Stimulated activated CD4-positive, alpha-beta T cell treated with anti-CD3 and anti-CD28 coated beads, Interleukin-2, amount 100 ng/mL, for 48 hours (primary cell): ENCODE measurements at regions not wholly inside any gene's neighbourhood (a gene's known extent, or its start where the extent isn't known, plus 50 kb on each side); places are given as distances from the start of the nearest gene placed in this dataset.

Experiments used
- DNase-seq, 2 donors: peaks; one replicate each; pipeline ENCODE4 v3.0.0-alpha.2; 2020

DNA sequence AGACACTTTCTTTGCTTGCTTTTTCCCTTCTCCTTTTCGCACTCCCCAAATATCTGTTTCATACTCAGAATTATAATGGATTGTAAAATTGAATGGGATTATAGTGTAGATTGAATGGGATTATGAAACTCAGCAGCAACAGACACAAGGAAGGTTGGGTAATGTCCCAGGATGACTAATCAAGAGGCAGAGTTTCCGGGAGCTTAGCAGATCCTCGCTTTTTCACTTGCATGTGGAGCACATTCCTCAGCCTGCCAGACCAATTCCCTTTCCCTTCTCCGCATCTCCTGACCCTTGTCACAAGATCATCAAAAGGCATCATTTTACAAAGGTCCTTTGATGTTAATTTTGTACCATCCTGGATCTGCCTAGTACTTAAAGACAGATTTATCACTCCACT is 55.1 kb upstream of the SLC1A1 start:
- DNase-seq, result no peak

DNA sequence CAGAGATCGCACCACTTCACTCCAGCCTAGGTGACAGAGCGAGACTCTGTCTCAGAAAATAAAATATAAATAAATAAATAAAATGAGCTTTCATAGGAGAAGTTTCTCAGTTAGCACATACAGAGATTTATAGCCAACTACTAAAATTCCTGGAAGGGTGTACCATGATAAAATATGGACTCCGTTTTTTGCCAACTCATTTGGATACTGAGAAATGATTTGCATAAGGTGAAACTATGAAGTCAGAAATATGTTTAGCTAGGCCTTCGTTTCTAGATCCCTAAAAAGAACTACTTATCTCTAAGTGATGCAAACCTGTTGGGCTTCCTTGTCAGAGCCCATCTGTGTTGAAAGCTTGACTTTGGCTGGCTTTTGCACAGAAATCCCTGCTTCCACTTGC is 56.9 kb upstream of the SLC1A1 start:
- DNase-seq, result no peak

DNA sequence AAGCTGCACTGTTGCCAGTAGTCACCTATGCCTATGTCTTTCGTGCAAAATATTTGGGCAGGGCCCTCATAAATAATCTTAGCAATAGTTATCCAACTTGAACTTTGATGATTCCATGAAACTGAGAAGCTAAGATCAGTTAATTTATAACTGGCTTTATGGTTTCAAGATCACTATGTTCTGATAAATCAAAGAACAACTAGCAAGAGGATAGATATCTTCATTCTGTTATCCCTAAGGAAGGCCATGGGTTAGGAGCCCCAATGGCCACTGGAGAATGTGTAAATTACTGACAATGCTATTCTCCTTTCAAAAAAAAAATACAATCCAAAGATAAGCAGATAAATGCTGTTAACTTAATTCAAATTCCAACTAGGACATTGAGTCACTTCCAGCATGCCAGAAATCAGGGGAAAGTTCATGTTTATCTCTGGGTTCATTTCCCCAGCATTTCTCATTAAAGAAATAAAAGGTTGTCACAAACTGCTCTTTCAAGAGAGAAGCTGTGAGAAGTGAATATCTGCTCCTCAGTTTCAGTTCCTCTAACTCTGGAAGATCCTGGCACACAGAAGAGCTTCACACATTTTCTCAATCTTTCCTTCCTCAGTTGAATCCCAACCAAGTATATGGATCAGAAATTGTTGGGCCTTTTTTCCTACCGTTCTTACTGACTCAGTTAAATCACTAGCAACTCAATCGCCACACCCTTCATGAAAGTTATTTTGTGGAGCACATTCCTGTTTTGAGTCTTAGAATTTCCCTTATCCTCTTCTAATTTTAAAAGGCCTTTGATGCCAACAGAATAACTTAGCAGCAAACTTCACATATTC is 59.6 kb upstream of the SLC1A1 start:
- no peak for DNase-seq

DNA sequence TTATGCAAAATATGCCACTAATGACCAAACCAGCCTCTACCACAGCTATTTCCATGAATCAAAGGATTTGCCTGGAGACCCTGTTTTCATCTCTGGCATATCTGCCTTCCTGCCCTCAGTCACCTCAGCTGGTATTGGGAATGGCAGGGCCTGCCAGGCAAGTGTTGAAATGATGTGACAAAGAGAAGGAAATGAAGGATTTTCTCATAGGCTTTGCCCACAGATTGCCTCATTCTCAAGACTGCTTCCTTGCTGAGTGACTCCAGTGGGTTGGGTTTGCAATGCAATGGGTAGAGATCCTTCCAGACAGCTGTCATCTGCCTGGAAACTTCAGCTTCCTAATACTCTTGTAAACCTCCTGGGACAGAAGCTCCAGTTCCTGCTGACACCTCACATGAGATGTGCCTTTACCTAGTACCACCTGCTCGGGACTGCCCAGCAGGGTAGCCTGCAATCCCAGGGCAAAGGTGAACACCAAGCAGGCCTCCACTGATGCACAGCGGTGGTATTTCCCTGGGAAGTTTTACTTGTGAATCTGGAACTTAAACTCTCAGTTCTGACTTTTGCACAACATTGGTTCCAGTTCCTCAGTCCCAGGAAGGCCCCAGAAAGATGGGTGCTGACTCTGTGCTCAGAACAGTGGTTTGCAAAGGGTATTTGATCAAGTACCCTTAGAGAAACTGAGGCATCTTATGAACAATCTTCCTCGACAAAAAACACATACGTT is 64.8 kb upstream of the SLC1A1 start:
- no peak for DNase-seq

DNA sequence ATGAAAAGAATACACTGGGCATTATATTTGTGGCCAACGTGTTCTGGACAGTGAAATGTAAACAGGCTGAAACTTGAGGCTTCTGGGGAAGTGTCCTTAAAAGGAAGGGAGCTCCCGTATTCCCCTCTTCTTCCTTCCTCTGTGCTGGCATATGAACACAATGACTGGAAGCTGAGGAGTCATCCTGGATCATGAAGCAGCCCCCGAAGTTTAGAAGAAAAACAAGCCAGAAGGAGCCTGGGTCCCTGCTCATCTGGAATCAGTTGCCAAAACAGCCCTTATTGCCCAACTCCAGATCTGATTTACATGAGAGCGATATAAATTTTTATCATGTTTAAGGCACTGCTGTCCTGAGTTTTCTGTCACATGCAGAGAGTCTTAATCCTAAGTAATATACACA is 65.4 kb upstream of the SLC1A1 start:
- no peak for DNase-seq

DNA sequence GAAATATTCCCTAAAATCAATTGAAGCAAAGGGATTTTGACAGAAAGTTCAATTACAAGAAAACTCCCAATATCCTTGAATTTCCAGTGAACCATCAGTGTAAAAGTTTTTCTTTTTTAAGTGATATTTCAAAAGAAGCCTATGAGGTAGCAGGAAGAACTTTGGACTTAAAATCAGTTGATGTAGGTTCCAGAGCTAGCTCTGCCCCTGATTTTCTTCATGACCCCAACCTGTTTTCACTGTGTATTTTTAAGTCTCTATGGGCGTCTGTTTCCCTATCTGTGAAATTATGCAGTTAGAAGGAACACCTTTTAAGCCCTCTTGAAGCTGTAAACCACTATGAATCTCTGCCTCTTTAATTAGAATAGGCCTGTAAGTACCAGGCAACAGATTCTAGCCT is 66.2 kb upstream of the SLC1A1 start:
- DNase-seq, result no peak

DNA sequence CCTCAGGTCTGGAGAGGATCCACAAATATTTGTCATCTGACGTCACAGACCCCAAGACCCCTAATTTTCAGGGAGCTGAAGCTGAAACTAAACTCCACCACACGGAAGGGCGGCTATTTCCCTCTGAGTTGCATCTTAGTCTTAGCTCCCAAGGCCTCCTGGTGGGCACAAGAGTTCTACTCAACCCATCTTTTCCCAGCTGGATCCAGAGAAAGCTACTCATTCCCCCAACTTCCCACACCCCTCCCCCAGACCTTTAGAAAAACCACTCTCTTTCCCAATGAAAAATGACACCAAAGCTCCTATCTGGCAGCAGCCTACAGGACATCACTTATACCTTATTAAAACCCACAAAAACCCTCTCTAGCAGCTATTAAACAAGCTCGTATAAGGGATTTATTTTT is 67.1 kb upstream of the SLC1A1 start:
- DNase-seq, result no peak

DNA sequence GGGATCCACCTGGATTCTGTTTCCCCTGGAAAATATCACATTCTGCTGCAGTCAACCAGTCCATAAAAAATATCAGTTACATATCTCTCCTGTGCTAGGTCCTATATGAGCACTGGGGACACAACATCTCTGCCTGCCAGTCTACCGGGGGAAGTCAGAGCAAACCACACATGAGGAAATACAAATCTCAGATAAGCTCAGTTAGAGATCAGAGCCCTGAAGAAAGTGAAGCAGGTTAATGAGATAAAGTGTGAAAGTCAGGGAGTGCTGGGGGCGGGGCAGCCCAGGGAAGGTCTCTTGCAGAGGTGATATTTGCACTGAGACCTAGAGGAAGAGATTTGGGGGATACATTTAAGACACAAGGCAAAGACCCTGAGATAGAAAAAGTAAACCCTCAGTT is 67.8 kb upstream of the SLC1A1 start:
- no peak for DNase-seq

DNA sequence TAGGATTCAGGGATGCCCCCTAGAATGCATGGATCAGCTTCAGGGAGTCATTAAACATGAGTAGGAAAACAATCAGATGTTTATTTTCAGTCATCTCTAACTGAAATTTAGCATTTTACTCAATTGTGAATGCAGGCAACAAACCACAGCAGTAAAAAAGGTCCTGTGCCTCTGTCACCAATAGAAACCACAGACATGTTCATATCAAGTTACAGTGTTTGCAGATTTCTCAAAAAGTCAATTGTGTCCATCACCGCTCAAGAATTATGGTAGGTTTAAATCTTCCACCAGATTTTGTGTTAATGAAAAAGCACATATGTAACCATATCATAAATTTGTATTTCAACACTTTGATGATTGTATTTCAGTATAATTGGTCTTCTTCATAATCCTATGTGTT is 68.4 kb upstream of the SLC1A1 start:
- DNase-seq, result no peak

DNA sequence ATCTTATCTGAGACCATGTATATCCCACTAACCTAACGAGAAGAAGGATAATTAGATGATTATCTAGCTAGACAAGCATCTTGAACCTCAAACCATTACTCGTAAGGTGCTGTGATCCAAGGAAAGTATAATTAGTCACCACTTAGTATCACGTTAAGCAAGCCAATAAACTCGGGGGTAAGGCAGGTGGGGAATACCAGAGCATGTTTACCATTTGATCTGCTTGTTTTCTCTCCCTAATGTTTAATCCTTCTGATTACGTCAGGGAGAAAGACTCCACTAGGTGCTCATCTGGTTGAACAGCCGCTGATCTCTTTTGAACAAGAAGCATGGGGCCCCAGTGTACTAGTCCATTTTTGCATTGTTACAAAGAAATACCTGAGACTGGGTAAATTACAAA is 69.9 kb upstream of the SLC1A1 start:
- no peak for DNase-seq

DNA sequence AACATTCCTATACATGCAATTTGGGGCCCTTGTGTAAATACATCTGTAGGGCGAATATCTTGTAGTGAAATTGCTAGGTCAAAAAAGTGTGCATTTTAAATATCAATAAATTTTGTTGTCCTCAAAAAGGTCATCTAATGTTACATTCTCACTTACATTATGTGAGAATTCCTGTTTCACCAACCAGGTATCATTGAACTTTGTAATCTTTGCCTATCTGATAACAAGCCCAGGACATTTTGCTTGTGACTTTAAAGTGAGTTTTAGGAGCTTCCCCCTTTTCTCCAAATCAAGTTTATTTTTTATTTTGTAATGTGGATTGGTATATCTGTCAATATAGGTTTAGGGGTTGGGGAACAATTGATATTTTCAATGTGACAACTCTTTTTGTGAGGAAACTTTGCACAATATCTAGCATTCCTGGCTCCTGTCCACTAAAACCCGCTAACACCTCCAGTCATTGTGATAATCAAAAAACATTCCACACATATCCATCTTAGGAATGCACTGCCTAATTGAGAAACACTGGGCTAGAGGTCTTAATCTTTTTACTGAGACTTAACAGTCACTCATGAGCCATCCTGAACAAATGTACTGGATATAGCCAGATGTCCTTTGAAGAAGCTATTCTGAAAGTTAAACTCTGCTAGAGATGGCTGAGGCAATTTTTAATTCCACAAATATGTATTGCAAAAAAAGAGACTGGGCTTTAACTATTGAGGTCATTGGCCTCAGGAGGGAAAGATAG is 72.5 kb upstream of the SLC1A1 start:
- DNase-seq, result no peak

DNA sequence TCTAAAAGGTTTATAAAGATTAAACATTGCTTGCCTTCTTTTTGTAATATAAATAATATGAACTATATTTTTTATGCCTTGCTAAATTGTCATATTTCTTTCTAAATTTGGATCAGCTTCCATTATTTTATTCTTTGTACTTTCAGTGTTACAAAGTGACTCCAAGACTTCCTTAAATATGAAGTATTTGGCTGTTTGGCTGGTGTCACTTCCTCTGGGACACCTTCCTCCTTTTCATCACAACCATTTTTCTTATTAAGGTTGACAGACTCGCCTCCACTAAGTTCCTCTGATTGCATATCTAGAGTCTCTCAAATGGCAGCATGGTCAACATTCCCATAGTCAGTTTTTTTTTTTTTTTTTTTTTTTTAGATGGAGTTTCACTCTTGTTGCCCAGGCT is 73.8 kb upstream of the SLC1A1 start:
- DNase-seq, result no peak

DNA sequence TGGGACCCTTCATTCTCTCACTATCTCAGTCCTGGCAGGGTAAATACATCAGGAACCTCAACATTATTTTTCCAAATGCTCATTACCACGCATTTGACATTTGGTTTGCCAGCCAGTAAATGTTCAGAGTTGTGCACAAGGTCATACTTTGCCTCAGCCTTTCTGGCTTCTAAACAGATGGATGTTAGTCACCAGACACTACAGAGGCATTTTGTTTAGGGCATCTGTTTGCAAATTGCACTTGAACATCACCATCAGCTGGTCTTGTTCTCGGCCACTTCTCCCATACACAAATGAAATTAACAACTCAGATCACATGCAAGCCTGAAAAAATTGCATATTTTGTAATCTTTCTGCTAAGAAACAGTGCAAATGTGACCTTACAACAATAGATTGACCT is 75.0 kb upstream of the SLC1A1 start:
- DNase-seq, result no peak

DNA sequence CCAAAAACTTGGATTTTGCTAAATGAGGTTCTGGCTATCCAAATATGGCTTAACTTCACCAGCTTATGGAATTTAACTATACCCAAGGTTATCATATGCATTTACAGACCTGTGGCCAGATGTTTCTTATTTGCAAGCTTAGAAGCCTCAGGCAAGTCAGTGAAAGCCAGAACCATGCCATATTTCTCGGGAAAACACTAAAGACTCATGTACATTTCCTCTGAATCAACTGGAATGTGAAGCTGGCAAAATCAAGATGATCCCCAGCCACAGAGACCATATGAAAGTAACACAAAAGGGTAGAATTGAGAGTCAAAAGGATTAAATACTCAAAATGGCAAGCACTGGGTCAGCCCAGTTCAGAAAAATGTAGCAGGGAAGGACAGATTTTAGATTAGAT is 76.4 kb upstream of the SLC1A1 start:
- no peak for DNase-seq

DNA sequence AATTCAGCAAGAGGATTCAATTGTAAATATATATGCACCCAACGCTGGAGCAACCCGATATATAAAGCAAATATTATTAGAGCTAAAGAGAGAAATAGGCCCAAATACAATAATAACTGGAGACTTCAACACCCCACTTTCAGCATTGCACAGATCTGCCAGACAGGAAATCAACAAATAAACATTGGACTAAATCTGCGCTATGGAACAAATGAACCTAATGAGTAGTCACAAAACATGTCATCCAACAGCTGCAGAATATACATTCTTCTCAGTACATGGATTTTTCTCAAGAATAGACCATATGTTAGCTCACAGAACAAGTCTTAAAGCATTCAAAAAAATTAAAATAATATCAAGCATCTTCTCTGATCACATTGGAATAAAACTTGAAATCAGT is 86.1 kb upstream of the SLC1A1 start:
- no peak for DNase-seq

DNA sequence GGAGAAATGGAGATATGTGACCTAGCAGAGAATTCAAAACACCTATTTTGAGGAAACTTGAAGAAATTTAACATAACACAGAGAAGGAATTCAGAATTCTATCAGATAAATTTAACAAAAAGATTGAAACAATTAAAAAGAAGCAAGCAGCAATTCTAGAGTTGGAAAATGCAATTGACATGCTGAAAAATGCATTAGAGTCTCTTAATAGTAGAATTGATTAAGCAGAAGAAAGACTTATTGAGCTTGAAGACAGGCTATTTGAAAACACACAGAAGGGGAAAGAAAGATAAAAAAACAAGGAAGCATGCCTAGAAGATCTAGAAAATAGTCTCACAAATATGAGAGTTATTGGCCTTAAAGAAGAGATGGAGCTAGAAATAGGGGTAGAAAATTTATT is 87.8 kb upstream of the SLC1A1 start:
- no peak for DNase-seq

DNA sequence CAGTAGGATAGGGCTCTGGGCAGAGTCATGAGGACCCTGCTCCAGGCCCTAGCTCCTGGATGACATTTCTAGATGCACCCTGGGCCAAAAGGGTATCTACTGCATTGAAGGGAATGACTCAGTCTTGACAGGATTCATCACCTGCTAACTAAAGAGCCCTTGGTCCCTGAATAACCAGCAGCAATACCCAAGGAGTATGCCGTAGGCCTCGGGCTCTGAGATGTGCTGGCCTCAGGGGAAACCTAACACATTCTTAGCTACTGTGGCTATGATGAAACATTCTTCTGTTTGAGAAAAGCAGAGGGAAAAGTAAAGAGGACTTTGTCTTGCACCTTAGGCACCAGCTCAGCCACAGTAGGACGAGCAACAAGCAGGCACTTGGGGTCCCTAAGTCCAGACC is 89.5 kb upstream of the SLC1A1 start:
- DNase-seq, result no peak

DNA sequence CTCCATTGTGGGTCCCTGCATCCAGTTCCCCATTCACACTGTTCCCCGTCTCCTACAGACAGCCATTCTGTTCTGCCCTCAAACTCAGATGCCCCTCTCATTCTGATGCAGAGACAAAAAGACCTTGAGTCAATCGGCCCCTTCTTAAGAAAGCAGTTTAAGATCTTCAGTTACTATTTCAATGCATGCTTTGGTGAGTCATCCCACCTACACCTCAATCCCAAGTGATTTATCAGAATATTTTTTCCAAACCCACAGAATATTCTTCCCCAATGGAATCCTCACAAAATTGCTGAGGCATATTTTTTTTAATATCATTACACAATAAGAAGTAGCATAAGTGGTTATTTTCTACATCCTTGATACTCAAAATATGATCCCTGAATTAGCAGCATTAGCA is 92.4 kb upstream of the SLC1A1 start:
- DNase-seq, result no peak

DNA sequence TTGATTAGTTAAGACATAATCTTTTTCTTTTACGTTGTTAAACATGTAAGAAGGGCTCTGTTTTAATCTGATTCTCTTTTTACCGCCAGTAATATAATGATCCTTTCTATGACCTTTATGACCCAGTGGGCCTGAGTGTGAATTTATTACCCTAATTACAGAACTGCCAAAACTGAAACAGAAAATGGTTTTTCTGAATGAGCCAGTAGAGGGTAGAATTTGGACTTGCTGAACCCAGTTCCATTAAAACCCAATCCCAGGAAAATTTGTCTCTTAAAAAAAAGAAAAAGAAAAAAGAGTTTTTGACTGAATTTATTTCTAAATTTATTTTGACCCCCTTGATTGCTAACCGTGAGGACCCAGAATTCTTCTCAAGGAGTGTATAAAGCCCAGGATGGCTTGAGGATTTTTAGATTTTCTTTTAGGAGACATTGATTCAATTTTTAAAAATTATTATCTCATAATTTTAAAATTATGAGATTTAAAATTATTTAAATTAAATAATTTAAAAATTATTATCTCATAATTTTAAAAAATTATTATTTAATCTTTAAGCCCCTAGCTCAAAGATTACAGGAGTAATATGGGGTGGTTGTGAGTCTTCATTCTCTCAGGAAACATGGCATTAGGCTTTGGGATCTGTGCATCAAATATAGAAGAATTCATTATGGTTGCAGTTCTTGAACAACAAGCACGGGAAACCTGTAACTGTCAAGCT is 94.1 kb upstream of the GLIS3 start:
- DNase-seq, result no peak

DNA sequence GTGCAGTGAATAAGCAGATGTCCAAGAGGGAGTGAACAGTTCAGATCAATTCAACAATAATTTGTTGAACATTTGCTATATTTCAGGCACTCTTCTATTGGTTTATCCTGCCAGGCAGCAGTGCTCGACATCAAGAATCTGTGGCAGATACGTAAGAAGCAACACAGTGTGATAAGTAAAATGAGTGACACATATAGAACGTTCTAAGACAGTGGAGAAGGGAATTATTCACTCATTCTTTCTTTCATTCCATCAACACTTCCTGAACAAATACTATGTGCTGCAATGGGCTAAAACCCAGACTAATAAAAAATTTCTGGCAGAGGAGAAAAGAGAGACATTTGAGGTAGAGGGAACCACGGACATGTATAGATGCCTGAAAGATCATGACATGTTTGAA is 89.9 kb upstream of the GLIS3 start:
- DNase-seq, result no peak

DNA sequence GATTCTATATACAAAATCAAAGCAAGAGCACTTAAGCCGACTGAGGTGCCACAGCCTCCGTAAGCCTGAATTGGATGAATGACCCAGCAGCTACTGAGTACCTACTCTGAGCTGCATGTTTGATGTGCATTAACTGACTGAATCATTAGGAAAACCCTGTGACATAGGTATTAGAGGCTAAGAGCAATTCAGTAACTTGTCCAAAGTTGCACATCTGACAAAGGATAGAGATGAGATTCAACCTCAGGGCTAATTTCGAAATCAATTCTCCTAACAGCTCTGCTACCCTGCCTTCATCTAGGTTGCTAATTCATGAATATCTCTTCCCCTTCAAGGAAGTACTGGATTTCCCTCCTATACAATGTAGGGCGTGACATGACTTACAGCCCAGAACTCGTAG is 89.1 kb upstream of the GLIS3 start:
- no peak for DNase-seq

DNA sequence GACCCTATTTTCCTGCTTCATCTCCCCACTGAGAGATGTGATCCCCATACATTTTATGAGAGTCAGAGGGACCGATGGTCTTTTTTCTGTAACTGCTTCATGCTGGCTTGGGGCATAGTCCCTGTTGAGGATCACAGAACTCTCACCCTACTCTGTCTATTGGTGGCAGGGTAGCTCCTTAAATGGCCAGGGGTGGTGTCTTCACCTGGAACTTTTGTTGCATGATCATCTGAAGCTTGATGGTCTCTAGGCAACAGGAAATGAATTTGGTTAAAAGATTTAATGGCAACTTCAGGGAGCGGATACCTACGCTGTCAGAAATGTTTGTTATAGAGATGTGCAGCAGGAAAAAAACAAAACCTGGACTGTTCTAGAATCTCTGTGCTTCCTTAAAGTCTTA is 87.0 kb upstream of the GLIS3 start:
- no peak for DNase-seq

DNA sequence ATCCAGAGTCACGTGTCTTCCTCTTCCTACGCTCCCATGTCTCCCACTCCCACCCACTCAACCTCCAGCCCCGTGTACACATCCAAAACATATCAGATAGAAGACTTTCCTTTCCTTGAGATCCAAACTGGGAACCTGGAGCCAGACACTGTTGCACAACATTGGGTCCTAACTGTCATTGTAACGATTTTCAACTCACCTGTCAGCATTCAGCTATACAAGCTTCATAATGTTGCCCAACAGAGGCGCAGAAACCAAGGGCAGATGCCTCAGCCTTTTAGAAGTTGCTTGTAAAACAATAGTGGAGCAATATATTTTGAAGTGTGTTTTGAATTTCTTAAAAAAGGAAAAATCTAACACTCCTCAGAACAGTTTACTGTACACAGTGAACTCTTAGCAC is 84.9 kb upstream of the GLIS3 start:
- DNase-seq, result no peak
